ENCODE measurements at regions not wholly inside any gene's neighbourhood (a gene's known extent, or its start where the extent isn't known, plus 50 kb on each side); places are given as distances from the start of the nearest gene placed in this dataset.
"Not testable (repeated sequence)": the region's sequence is repeated elsewhere in the genome, so short reads cannot be mapped to it uniquely, and the experiment has no call there.

DNA sequence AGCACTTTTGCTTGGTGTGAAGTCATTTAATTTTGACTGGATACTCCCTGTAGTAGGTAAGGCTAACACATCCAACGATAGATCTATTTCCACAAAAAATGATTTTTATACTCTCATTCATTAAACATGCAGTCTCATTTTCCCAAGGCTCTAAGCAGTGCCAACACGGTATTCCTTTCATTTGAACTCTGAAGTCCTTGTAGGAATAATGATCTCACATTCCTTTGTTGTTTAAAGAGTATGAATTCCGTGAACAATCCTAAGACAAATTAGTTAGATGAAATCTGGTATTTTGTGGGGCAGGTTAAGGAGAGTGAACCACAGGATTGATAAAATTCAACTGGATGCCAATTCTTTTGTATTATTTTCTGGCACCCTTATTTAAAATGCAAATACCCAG lies 66.6 kb downstream of the LACC1 start:
- DNase-seq (ENCODE audit: extremely low read depth in 1 of 11, low read depth in 9 of 11, low spot score in 4 of 11), result no peak

- no peak for DNase-seq (ENCODE audit: extremely low read depth in 1 of 11, low read depth in 9 of 11, low spot score in 4 of 11)
Measured at GRCh38 chr13:43947897-43948458, 68.3 kb downstream of the LACC1 start.

DNA sequence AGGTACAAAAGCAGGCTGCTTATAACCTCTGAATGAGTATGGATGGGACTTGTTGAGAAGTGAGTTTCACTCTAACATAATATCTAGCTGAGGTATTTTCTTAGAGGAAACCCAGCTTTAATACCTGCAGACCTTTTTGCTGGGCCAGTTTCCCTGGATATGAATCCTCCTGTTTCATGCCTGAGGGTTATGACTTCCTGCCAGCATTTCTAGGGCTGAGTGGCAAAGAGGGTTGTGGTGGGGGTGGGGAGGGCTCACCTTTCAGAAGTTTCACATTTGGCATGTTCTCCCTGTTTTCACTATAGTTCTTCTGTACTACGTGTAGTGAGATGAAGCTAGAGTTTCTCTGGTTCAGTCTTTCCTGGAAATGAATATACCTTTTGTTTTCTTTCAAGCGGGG lies 73.7 kb downstream of the LACC1 start:
- no peak for DNase-seq (ENCODE audit: extremely low read depth in 1 of 11, low read depth in 9 of 11, low spot score in 4 of 11)

DNA sequence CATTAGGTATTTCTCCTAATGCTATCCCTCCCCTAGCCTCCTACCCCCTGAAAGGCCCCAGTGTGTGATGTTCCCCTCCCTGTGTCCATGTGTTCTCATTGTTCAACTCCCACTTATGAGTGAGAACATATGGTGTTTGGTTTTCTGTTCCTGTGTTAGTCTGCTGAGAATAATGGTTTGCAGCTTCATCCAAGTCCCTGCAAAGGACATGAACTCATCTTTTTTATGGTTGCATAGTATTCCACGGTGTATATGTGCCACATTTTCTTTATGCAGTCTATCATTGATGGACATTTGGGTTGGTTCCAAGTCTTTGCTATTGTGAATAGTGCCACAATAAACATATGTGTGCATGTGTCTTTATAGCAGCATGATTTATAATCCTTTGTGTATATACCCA lies 77.3 kb downstream of the LACC1 start:
- DNase-seq (ENCODE audit: extremely low read depth in 1 of 11, low read depth in 9 of 11, low spot score in 4 of 11), result not testable (repeated sequence)

GRCh38 chr13:43959291-43959690 lies 79.6 kb downstream of the LACC1 start:
- DNase-seq (ENCODE audit: extremely low read depth in 1 of 11, low read depth in 9 of 11, low spot score in 4 of 11), result no peak

- no peak for DNase-seq (ENCODE audit: extremely low read depth in 1 of 11, low read depth in 9 of 11, low spot score in 4 of 11)
Measured at GRCh38 chr13:43961909-43962308, 82.2 kb downstream of the LACC1 start.

GRCh38 chr13:43963726-43964125 lies 84.0 kb downstream of the LACC1 start:
- DNase-seq (ENCODE audit: extremely low read depth in 1 of 11, low read depth in 9 of 11, low spot score in 4 of 11), result no peak

DNA sequence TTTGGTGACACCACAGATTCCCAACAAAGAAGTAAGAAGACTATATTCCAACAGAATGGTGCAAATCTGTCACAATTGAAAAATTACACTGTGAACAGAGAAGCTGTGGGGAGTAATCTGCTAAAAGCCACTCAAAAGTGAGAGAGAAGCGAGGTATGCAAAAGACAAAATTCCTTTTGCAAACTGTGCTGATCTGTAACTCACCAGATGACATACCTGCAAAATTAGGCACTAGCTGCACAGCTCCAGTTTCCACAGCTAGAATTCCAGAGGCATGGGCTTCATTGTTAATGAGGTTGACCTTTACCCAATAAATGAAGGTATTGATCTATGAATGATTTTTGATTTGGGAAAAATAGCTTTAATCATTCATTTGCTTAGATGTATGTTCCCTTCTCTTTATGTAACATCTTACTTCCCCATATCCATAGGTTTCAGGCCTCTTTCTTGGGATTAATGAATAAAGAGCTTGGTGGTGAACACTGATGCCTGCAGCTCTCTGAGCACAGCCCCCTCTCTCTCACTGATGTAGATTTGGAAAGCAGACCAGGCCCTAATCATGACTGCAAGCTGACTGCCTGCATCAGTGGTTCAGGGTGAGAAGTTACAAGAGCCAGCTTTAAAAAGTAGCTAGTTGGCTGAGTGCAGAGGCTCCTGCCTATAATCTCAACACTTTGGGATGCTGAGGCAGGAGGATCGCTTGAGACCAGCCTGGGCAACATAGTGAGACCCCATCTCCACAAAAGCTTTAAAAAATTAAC lies 85.2 kb downstream of the LACC1 start:
- no peak for DNase-seq (ENCODE audit: extremely low read depth in 1 of 11, low read depth in 9 of 11, low spot score in 4 of 11)

GRCh38 chr13:43965459-43965845 lies 85.7 kb downstream of the LACC1 start:
- no peak for DNase-seq (ENCODE audit: extremely low read depth in 1 of 11, low read depth in 9 of 11, low spot score in 4 of 11)

- DNase-seq (ENCODE audit: extremely low read depth in 1 of 11, low read depth in 9 of 11, low spot score in 4 of 11), result not testable (repeated sequence)
Measured at GRCh38 chr13:43968251-43968942, 88.7 kb downstream of the LACC1 start.

DNA sequence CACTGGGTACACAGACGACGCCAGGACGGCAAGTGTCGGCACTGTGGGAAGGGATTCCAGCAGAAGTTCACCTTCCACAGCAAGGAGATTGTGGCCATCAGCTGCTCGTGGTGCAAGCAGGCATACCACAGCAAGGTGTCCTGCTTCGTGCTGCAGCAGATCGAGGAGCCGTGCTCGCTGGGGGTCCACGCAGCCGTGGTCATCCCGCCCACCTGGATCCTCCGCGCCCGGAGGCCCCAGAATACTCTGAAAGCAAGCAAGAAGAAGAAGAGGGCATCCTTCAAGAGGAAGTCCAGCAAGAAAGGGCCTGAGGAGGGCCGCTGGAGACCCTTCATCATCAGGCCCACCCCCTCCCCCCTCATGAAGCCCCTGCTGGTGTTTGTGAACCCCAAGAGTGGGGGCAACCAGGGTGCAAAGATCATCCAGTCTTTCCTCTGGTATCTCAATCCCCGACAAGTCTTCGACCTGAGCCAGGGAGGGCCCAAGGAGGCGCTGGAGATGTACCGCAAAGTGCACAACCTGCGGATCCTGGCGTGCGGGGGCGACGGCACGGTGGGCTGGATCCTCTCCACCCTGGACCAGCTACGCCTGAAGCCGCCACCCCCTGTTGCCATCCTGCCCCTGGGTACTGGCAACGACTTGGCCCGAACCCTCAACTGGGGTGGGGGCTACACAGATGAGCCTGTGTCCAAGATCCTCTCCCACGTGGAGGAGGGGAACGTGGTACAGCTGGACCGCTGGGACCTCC lies 89.4 kb downstream of the LACC1 start:
- not testable (repeated sequence) for DNase-seq (ENCODE audit: extremely low read depth in 1 of 11, low read depth in 9 of 11, low spot score in 4 of 11)

- not testable (repeated sequence) for DNase-seq (ENCODE audit: extremely low read depth in 1 of 11, low read depth in 9 of 11, low spot score in 4 of 11)
Measured at GRCh38 chr13:43969919-43970318, 90.2 kb downstream of the LACC1 start.

GRCh38 chr13:43970520-43971242 lies 91.0 kb downstream of the LACC1 start:
- not testable (repeated sequence) for DNase-seq (ENCODE audit: extremely low read depth in 1 of 11, low read depth in 9 of 11, low spot score in 4 of 11)

GRCh38 chr13:43971324-43971723 lies 91.6 kb downstream of the LACC1 start:
- DNase-seq (ENCODE audit: extremely low read depth in 1 of 11, low read depth in 9 of 11, low spot score in 4 of 11), result not testable (repeated sequence)

GRCh38 chr13:43977911-43978310 lies 98.2 kb downstream of the LACC1 start:
- DNase-seq (ENCODE audit: extremely low read depth in 1 of 11, low read depth in 9 of 11, low spot score in 4 of 11), result no peak

DNA sequence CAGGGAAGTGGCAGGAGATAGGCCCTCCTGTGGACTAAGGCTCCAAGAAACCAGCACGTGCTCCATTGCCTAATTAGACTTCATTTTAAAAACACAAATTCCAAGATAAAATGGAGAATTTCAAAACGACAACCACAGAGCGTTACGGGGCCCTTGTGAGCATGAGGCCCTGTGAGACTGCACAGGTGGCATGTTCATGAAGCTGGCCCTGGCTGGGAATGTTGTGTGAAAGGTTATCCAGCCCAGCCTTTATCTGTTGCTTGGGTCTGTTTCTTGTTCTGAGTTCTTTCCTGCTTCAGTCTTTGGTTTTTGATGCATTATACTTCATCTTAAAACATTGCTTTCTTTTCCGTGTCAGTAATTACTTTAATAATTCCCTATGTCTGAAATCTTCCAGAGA lies 99.0 kb downstream of the LACC1 start:
- DNase-seq (ENCODE audit: extremely low read depth in 1 of 11, low read depth in 9 of 11, low spot score in 4 of 11), result no peak

- no peak for DNase-seq (ENCODE audit: extremely low read depth in 1 of 11, low read depth in 9 of 11, low spot score in 4 of 11)
Measured at GRCh38 chr13:43979492-43979891, 99.8 kb downstream of the LACC1 start.

GRCh38 chr13:43980587-43980986 lies 100.9 kb downstream of the LACC1 start:
- DNase-seq (ENCODE audit: extremely low read depth in 1 of 11, low read depth in 9 of 11, low spot score in 4 of 11), result no peak

DNA sequence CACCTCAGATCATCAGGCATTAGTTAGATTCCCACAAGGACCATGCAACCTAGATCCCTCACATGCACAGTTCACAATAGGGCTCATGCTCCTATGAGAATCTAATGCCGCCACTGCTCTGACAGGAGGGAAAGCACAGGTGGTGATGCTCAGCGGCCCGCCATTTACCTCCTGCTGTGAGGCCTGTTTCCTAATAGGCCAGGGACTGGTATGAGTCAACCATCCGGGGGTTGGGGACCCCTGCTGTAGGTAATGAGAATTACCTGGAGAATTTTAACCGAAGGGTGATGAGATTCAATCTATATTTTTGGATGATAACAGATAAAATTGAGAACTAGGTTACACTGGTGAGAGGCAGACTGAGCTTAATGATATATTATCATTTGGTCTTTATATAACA lies 101.4 kb downstream of the LACC1 start:
- DNase-seq (ENCODE audit: extremely low read depth in 1 of 11, low read depth in 9 of 11, low spot score in 4 of 11), result no peak

Data from renal cortex interstitium (tissue), 11 donors.